AG04449 (cell line): ENCODE measurements at regions not wholly inside any gene's neighbourhood (a gene's known extent, or its start where the extent isn't known, plus 50 kb on each side); places are given as distances from the start of the nearest gene placed in this dataset.

Experiments
- CTCF ChIA-PET: fragments of 350-600 bp; formaldehyde crosslinking; extraction: SDS; loops from one replicate; lab custom pipeline; 2021; ENCODE audit warnings: antibody characterized with exemption; lab: Yijun Ruan, JAX
- POLR2A ChIA-PET: fragments of 400-600, 350-600 bp; formaldehyde crosslinking; extraction: SDS; loops from one replicate; lab custom pipeline; 2020; ENCODE audit warnings: antibody characterized with exemption, inconsistent platforms; lab: Yijun Ruan, JAX
- DNase-seq: peaks from one replicate; pipeline ENCODE4 v3.0.0-alpha.2; 2010; ENCODE audit warnings: low read depth, low spot score
- H3K4me3 ChIP-seq: 2 replicates; pipeline ENCODE4 v1.5.1; 2011; ENCODE audit warnings: low read depth, mild to moderate bottlenecking, control low read depth, low read length
- TF ChIP-seq, protein P1 (sequence below): IDR thresholded peaks from one replicate; pipeline ENCODE4 v1.5.1; 2011; ENCODE audit warnings: mild to moderate bottlenecking, moderate library complexity, low read length, control low read depth, inconsistent platforms; ENCODE audit not compliant: insufficient read depth; ENCODE audit errors: missing control alignments

- H3K4me3 ChIP-seq, result no peak overlapping the region
- TF ChIP-seq, protein P1, sequence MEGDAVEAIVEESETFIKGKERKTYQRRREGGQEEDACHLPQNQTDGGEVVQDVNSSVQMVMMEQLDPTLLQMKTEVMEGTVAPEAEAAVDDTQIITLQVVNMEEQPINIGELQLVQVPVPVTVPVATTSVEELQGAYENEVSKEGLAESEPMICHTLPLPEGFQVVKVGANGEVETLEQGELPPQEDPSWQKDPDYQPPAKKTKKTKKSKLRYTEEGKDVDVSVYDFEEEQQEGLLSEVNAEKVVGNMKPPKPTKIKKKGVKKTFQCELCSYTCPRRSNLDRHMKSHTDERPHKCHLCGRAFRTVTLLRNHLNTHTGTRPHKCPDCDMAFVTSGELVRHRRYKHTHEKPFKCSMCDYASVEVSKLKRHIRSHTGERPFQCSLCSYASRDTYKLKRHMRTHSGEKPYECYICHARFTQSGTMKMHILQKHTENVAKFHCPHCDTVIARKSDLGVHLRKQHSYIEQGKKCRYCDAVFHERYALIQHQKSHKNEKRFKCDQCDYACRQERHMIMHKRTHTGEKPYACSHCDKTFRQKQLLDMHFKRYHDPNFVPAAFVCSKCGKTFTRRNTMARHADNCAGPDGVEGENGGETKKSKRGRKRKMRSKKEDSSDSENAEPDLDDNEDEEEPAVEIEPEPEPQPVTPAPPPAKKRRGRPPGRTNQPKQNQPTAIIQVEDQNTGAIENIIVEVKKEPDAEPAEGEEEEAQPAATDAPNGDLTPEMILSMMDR, result no peak
- no peak for DNase-seq
- ChIA-PET CTCF (interaction anchor here (0.8 to 1.0 kb wide), 2 partner anchors 15 to 19 kb away, joined by 3 to 4 read pairs; no protein-coding TSS in a partner anchor), POLR2A (no interaction called here)
Measured at GRCh38 chrX:10741550-10741949, 121.2 kb upstream of the MID1 start.

DNA sequence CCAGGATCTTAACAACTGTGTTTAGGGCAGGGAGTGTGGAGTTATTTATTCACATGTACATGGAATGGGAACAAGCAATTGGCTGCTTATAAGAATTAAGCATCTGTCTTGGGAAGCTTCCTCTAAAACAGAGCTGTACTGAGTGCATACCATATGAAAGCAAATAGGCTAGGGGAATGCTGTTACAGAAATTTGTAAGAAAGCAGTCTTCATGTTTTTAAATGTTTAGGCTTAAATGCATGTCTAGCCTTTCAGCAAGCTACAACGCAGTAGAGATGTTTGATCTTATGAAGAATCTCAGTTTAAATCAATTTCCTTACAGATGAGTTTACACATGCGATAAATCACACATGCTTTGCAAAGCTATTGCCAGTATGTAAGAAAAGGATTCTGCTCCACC is 123.1 kb upstream of the MID1 start:
- no peak overlapping the region for H3K4me3 ChIP-seq
- no peak for DNase-seq
- TF ChIP-seq, protein P1, result no peak
- ChIA-PET POLR2A (no interaction called here), CTCF (interaction anchor here (1.2 kb wide), 1 partner anchor 21 kb away, joined by 3 read pairs; no protein-coding TSS in a partner anchor)

DNA sequence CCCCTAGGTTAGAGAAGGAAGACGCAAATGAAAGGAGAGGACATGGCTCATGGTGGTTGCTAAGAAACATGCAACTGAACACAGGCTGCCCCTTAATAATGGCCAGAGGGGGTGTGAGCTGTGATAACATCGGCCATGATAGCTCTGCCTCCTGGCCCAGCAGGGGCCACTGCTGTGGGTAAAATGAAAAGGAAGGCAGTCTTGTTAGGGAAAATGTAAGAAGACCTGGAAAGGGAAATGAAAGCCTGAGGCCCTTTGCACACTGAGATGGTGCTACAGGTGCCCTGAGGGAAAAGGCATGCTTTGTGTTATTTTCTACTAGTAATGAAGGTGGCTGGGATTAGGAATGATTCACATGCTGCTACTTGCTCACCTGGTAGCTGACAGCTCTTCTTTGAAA is 123.6 kb upstream of the MID1 start:
- TF ChIP-seq, protein P1, result no peak
- no peak overlapping the region for H3K4me3 ChIP-seq
- CTCF ChIA-PET, result interaction anchor here (1.2 kb wide), 1 partner anchor 21 kb away, joined by 3 read pairs; no protein-coding TSS in a partner anchor
- POLR2A ChIA-PET, result no interaction called here
- no peak for DNase-seq

DNA sequence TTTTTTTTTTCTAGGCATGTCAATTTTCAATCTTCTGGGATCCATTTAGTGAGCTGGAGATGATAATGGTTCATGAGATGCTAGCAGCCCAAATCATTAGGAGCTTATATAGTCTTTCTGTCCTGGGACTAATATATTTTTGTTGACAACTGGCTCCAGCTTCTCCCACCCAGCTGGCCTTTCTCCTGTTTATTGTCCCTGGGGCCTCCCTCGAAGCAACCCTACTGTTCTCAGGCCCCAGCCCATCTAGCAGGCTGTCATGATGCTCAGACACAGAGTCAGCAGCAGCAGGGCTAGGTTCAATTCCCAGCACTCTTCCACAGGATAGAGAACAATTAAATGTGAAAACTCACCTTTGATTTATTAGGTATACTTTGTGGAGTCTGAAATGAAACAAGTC is 127.6 kb upstream of the MID1 start:
- CTCF ChIA-PET, result interaction anchor here (0.9 to 6.0 kb wide), 4 partner anchors 8 to 353 kb away, joined by 3 to 24 read pairs (median 4); no protein-coding TSS in a partner anchor
- H3K4me3 ChIP-seq, result no peak overlapping the region
- TF ChIP-seq, protein P1, result no peak
- POLR2A ChIA-PET, result no interaction called here
- no peak for DNase-seq

DNA sequence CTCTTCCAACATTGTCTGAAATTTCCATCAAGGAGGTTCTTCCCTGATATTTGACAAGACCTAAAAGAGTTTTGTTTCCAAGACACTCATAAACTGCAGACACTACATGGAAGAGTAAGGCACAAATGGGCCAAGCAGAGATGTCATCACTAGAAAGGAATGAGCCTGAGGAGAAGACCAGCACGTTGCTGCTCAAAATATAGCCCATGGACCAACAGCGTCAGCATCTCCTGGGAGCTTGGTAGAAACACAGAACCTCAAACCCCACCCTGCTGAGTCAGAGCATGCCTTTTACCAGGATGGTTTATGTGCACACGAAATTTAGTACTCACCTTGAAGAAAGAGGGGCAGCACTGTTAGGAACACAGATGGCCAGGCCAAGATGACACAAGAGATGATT is 128.7 kb upstream of the MID1 start:
- TF ChIP-seq, protein P1, result no peak
- no peak overlapping the region for H3K4me3 ChIP-seq
- DNase-seq, result no peak
- POLR2A ChIA-PET, result no interaction called here
- CTCF ChIA-PET, result interaction anchor here (1.0 to 6.0 kb wide), 2 partner anchors 20 to 26 kb away, joined by 3 to 24 read pairs; no protein-coding TSS in a partner anchor

DNA sequence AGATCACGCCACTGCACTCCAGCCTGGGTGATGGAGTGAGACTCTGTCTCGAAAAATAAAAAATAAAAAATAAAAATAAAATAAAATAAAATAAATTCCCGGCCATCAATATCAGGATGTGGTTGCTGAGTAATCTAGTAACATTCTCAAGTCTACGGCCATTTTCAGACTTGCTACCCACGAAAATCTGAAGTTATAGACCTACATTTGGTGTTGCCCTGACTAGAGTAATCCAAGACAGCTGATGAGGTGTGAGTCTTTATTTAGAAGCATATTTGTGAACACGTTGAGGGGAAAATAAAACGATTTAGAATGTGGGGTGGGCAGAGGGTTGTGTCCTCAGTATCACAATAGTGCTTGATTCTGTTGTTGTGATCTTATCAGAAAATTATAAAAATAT is 130.2 kb upstream of the MID1 start:
- ChIA-PET POLR2A (no interaction called here), CTCF (interaction anchor here (1.6 to 6.0 kb wide), 2 partner anchors 17 to 27 kb away, joined by 3 to 24 read pairs; no protein-coding TSS in a partner anchor)
- no peak overlapping the region for H3K4me3 ChIP-seq
- no peak for DNase-seq
- TF ChIP-seq, protein P1, result no peak
